K562 (cell line): ENCODE measurements at regions not wholly inside any gene's neighbourhood (a gene's known extent, or its start where the extent isn't known, plus 50 kb on each side); places are given as distances from the start of the nearest gene placed in this dataset.
"Not testable (repeated sequence)": the region's sequence is repeated elsewhere in the genome, so short reads cannot be mapped to it uniquely, and the experiment has no call there.

Experiments
- ATAC-seq: fragments of 200-7000 bp; cut with Tn5 transposase; 3 replicates; pipeline ENCODE4 v1.9.1; 2020; ENCODE audit warnings: moderate library complexity
- BruUV-seq: library from RNA; stranded (reverse); fragments of 400-500 nt; replicated peaks from 2 replicates; lab custom pipeline; 2021; lab: Mats Ljungman, UMichigan
- CTCF ChIA-PET: fragments of 300-600 bp; formaldehyde crosslinking; extraction: SDS; loops from one replicate; lab custom pipeline; 2021; ENCODE audit warnings: low intra/inter-chr PET ratio; lab: Yijun Ruan, JAX
- POLR2A ChIA-PET: fragments of 300-600, 350-650 bp; sonication (Branson Sonifier 250); formaldehyde crosslinking; extraction: SDS; loops from one replicate; lab custom pipeline; 2021; ENCODE audit warnings: antibody characterized with exemption, inconsistent platforms; lab: Yijun Ruan, JAX
- DNase-seq, 4 experiments: peaks; one replicate each; pipeline versions ENCODE4 v3.0.0 to v3.0.0-alpha.2; 2011 to 2018; ENCODE audit warnings: low spot score in 3 of 4, mixed read lengths in 3 of 4; ENCODE audit errors: extremely low read depth in 1 of 4
- FAIRE-seq: peaks from 2 replicates; lab custom pipeline; 2011; peaks lifted over from hg19 to GRCh38; lab: Jason Lieb, UNC
- H2AFZ ChIP-seq: 2 replicates; pipeline ENCODE4 v1.6.0; 2011; ENCODE audit warnings: low read depth, low read length, control low read depth, inconsistent platforms
- H3K27ac ChIP-seq: fragments of 200-600 bp; 3 replicates; pipeline ENCODE4 v1.8.0; 2011; ENCODE audit warnings: low read depth, mild to moderate bottlenecking, control low read depth, inconsistent platforms, low read length, moderate library complexity, mixed read lengths; ENCODE audit errors: extremely low read depth
- H3K27me3 ChIP-seq, 2 experiments: fragments of 300-600 bp in 1 of 2; 2 replicates in 1 of 2; 3 replicates in 1 of 2; pipeline versions ENCODE4 v1.6.0 to v1.8.0; 2011; ENCODE audit warnings: inconsistent platforms in 2 of 2, low read length in 2 of 2, mild to moderate bottlenecking in 1 of 2, mixed read lengths in 1 of 2, moderate library complexity in 1 of 2; ENCODE audit not compliant: control insufficient read depth in 2 of 2, insufficient read depth in 2 of 2
- H3K36me3 ChIP-seq: fragments of 300-600 bp; 3 replicates; pipeline ENCODE4 v1.8.0; 2011; ENCODE audit warnings: mild to moderate bottlenecking, low read length, inconsistent platforms; ENCODE audit not compliant: control insufficient read depth, insufficient read depth
- H3K4me1 ChIP-seq, 2 experiments: fragments of 200-600 bp in 1 of 2; replicated peaks in 1 of 2; 2 replicates in 1 of 2; 3 replicates in 1 of 2; pipeline versions ENCODE4 v1.5.1 to v1.8.0; 2011; ENCODE audit warnings: inconsistent platforms in 2 of 2, low read length in 2 of 2, mild to moderate bottlenecking in 1 of 2, mixed read lengths in 1 of 2, moderate library complexity in 1 of 2; ENCODE audit not compliant: control insufficient read depth in 2 of 2, insufficient read depth in 2 of 2
- H3K4me2 ChIP-seq: 2 replicates; pipeline ENCODE4 v1.6.1; 2011; ENCODE audit warnings: low read length, control low read depth, inconsistent platforms, mixed read lengths; ENCODE audit not compliant: insufficient read depth
- H3K4me3 ChIP-seq: fragments of 200-600 bp; sonication (generic), shearing (Covaris generic); 2 replicates; pipeline ENCODE4 v1.5.1; 2016; ENCODE audit warnings: control low read depth, inconsistent platforms
- H3K79me2 ChIP-seq: fragments of 200-600 bp; 3 replicates; pipeline ENCODE4 v1.8.0; 2011; ENCODE audit warnings: low read length, inconsistent platforms; ENCODE audit not compliant: control insufficient read depth, insufficient read depth
- H3K9ac ChIP-seq, 2 experiments: 2 replicates each; pipeline versions ENCODE4 v1.6.0 to v1.6.1; 2011; ENCODE audit warnings: low read depth in 2 of 2, low read length in 2 of 2, control low read depth in 1 of 2, inconsistent platforms in 1 of 2, mild to moderate bottlenecking in 1 of 2, mixed read lengths in 1 of 2; ENCODE audit not compliant: insufficient read depth in 1 of 2
- H3K9me1 ChIP-seq: one replicate; pipeline ENCODE4 v1.6.0; 2011; ENCODE audit warnings: inconsistent platforms, mild to moderate bottlenecking, low read length, moderate library complexity; ENCODE audit not compliant: control insufficient read depth, insufficient read depth
- H3K9me3 ChIP-seq: replicated peaks from 2 replicates; pipeline ENCODE4 v1.5.1; 2011; ENCODE audit warnings: low read depth, low read length, inconsistent platforms; ENCODE audit not compliant: control insufficient read depth, insufficient read depth
- H4K20me1 ChIP-seq: replicated peaks from 2 replicates; pipeline ENCODE4 v1.6.1; 2011; ENCODE audit warnings: low read length, inconsistent platforms, mixed read lengths; ENCODE audit not compliant: control insufficient read depth, insufficient read depth
- BRCA1 ChIP-seq, 2 experiments: fragments of 450-650 bp in 1 of 2; sonication (generic) in 1 of 2; formaldehyde crosslinking in 1 of 2; IDR thresholded peaks; 2 replicates each; pipeline versions ENCODE4 v1.5.0 to v1.6.1; 2017 to 2020; ENCODE audit warnings: mild to moderate bottlenecking in 1 of 2, missing genetic modification reagents in 1 of 2
- C11orf30 ChIP-seq: fragments of 450-650 bp; IDR thresholded peaks from 2 replicates; pipeline ENCODE4 v1.6.1; 2016; ENCODE audit warnings: low read depth, mild to moderate bottlenecking
- DMBX1 ChIP-seq: fragments of 250-450 bp; sonication (Bioruptor Pico); IDR thresholded peaks from 2 replicates; pipeline ENCODE4 v1.8.0; 2022; ENCODE audit warnings: inconsistent platforms, mild to moderate bottlenecking, moderate library complexity, borderline replicate concordance
- MAFK ChIP-seq: IDR thresholded peaks from 2 replicates; pipeline ENCODE4 v1.6.1; 2011; ENCODE audit warnings: low read length, improper control_type of control experiment
- MEF2D ChIP-seq: conservative IDR thresholded peaks from 2 replicates; pipeline ENCODE4 v1.6.1; 2016; ENCODE audit warnings: low read depth, missing genetic modification characterization, missing compliant biosample characterization
- WGBS: fragments of 100-300 bp; shearing (Covaris generic); methylation state at CpG from one replicate; pipeline ENCODE4 v1.1.6; 2016; ENCODE audit warnings: low coverage, mixed read lengths; ENCODE audit not compliant: insufficient coverage; ENCODE audit errors: missing lambda C conversion rate; 5-methylcytosine and 5-hydroxymethylcytosine counted together
- in situ Hi-C: fragments of 300-500 bp; cut with MboI; formaldehyde crosslinking; loops from 4 replicates; pipeline ENCODE4 v1.15.0; 2018; ENCODE audit warnings: inconsistent platforms, mixed read lengths
- intact Hi-C: fragments of 100-400 bp; cut with micrococcal nuclease; formaldehyde crosslinking; loops from 2 replicates; pipeline ENCODE4 v1.14.2; 2022
- TF ChIP-seq, protein P1 (sequence below), 3 experiments: IDR thresholded peaks in 2 of 3; conservative IDR thresholded peaks in 1 of 3; 2 replicates each; pipeline ENCODE4 v1.5.1; 2011 to 2012; ENCODE audit warnings: low read length in 3 of 3, mild to moderate bottlenecking in 3 of 3, control low read depth in 2 of 3, improper control_type of control experiment in 1 of 3, inconsistent platforms in 1 of 3, low read depth in 1 of 3, mixed read lengths in 1 of 3, moderate library complexity in 1 of 3; ENCODE audit not compliant: insufficient read depth in 2 of 3
- TF ChIP-seq, protein P2 (sequence below): sonication (generic); formaldehyde crosslinking; IDR thresholded peaks from 2 replicates; pipeline ENCODE4 v1.8.0; 2022; ENCODE audit warnings: mild to moderate bottlenecking, missing genetic modification reagents
- TF ChIP-seq, protein P3 (sequence below): fragments of 450-650 bp; IDR thresholded peaks from 2 replicates; pipeline ENCODE4 v1.6.1; 2018; ENCODE audit warnings: mild to moderate bottlenecking, low read depth; ENCODE audit not compliant: partially characterized antibody

DNA sequence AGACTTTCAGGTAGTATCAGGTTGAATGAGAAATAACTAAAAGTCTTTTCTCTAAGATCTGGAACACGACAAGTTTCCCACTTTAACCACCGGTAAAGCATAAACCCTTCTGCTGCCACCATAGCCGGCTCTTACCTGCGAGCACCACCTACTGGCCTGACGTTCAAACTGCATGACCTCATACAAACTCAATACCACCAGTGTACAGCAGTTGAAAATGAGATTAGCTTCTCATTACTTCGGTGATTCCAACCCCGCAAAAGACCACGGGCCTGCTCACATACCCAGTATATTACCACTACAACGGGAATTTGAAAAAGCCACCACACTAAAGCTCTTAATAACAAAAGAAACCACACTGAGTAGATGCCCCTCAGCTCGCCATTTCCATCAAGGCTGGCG is 1238.6 kb downstream of the TMEM121 start:
- H3K4me2 ChIP-seq, BruUV-seq, H3K4me1 ChIP-seq, H3K36me3 ChIP-seq, H3K79me2 ChIP-seq, DNase-seq, H3K4me3 ChIP-seq, H3K9me3 ChIP-seq, H3K27me3 ChIP-seq, in situ Hi-C loops, H3K9ac ChIP-seq, H3K27ac ChIP-seq, CTCF ChIA-PET, H3K9me1 ChIP-seq, intact Hi-C loops, POLR2A ChIA-PET, H4K20me1 ChIP-seq, H2AFZ ChIP-seq: not testable (repeated sequence)
- FAIRE-seq (peak; percentile 98), ATAC-seq (peak; percentile 84)
- WGBS = 3% methylated on average over 9 of the region's 11 CpGs
- TF ChIP-seq, protein P1, sequence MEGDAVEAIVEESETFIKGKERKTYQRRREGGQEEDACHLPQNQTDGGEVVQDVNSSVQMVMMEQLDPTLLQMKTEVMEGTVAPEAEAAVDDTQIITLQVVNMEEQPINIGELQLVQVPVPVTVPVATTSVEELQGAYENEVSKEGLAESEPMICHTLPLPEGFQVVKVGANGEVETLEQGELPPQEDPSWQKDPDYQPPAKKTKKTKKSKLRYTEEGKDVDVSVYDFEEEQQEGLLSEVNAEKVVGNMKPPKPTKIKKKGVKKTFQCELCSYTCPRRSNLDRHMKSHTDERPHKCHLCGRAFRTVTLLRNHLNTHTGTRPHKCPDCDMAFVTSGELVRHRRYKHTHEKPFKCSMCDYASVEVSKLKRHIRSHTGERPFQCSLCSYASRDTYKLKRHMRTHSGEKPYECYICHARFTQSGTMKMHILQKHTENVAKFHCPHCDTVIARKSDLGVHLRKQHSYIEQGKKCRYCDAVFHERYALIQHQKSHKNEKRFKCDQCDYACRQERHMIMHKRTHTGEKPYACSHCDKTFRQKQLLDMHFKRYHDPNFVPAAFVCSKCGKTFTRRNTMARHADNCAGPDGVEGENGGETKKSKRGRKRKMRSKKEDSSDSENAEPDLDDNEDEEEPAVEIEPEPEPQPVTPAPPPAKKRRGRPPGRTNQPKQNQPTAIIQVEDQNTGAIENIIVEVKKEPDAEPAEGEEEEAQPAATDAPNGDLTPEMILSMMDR (IDR thresholded peaks at IDR 0.05 in 2 of 3, conservative IDR thresholded peaks at IDR 0.05 in 1 of 3; ENCODE audit: insufficient read depth in 2 of 3, low read depth in 1 of 3, low read length in 3 of 3) = peak in 2 of 3 experiments; percentile 6 to 46; a peak in 2 of 6 replicates

DNA sequence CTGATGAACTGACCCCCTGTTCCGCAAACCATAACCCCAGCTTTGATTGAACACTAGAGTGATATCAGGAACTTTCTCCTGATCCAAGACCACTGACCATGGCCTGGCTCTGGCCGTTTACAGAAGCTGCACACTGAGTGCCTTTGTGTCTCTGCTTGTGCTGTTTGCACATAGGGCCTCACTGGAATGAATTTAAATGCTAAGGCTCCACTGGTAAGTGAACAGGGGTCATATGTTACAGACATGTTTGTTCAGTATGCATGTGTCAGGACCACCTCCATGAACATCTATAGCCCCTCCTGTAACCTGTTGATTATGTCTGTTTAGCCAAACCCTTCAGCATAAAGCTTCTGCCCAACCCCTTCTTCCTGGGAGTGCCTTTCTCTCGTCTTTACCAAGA is 1239.8 kb downstream of the TMEM121 start:
- Histone ChIP-seq H3K4me2 (no peak overlapping the region), H3K79me2 (no peaks in the 10 kb centered on the region), H3K27me3 (no peaks in the 10 kb centered on the region), H3K9me1 (no peaks in the 10 kb centered on the region), H3K4me1 (no peaks in the 10 kb centered on the region), H3K9me3 (no peaks in the 10 kb centered on the region), H4K20me1 (no peaks in the 10 kb centered on the region), H3K36me3 (no peaks in the 10 kb centered on the region), H3K9ac (no peak overlapping the region), H3K27ac (no peak overlapping the region), H2AFZ (no peak overlapping the region), H3K4me3 (no peak overlapping the region)
- POLR2A ChIA-PET = no interaction called here
- FAIRE-seq (no peak), ATAC-seq (no peak), DNase-seq (no peak)
- intact Hi-C loops (no loop called here), in situ Hi-C loops (no loop called here)
- no TSS peak for BruUV-seq
- CTCF ChIA-PET = no interaction called here
- 5% methylated on average over 3 of the region's 3 CpGs for WGBS
- TF ChIP-seq MEF2D (tag) (no peak), MAFK (no peak), BRCA1 (IDR thresholded peaks at IDR 0.05) (no peak), BRCA1 (CRISPR knock-in tag; IDR thresholded peaks at IDR 0.05) (no peak), C11orf30 (no peak), DMBX1 (CRISPR knock-in tag) (no peak)
- TF ChIP-seq, protein P2, sequence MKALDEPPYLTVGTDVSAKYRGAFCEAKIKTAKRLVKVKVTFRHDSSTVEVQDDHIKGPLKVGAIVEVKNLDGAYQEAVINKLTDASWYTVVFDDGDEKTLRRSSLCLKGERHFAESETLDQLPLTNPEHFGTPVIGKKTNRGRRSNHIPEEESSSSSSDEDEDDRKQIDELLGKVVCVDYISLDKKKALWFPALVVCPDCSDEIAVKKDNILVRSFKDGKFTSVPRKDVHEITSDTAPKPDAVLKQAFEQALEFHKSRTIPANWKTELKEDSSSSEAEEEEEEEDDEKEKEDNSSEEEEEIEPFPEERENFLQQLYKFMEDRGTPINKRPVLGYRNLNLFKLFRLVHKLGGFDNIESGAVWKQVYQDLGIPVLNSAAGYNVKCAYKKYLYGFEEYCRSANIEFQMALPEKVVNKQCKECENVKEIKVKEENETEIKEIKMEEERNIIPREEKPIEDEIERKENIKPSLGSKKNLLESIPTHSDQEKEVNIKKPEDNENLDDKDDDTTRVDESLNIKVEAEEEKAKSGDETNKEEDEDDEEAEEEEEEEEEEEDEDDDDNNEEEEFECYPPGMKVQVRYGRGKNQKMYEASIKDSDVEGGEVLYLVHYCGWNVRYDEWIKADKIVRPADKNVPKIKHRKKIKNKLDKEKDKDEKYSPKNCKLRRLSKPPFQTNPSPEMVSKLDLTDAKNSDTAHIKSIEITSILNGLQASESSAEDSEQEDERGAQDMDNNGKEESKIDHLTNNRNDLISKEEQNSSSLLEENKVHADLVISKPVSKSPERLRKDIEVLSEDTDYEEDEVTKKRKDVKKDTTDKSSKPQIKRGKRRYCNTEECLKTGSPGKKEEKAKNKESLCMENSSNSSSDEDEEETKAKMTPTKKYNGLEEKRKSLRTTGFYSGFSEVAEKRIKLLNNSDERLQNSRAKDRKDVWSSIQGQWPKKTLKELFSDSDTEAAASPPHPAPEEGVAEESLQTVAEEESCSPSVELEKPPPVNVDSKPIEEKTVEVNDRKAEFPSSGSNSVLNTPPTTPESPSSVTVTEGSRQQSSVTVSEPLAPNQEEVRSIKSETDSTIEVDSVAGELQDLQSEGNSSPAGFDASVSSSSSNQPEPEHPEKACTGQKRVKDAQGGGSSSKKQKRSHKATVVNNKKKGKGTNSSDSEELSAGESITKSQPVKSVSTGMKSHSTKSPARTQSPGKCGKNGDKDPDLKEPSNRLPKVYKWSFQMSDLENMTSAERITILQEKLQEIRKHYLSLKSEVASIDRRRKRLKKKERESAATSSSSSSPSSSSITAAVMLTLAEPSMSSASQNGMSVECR (CRISPR knock-in tag) = no peak
- TF ChIP-seq, protein P3, sequence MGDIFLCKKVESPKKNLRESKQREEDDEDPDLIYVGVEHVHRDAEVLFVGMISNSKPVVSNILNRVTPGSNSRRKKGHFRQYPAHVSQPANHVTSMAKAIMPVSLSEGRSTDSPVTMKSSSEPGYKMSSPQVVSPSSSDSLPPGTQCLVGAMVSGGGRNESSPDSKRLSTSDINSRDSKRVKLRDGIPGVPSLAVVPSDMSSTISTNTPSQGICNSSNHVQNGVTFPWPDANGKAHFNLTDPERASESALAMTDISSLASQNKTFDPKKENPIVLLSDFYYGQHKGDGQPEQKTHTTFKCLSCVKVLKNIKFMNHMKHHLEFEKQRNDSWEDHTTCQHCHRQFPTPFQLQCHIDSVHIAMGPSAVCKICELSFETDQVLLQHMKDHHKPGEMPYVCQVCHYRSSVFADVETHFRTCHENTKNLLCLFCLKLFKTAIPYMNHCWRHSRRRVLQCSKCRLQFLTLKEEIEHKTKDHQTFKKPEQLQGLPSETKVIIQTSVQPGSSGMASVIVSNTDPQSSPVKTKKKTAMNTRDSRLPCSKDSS = no peak
